ENCODE measurements at regions not wholly inside any gene's neighbourhood (a gene's known extent, or its start where the extent isn't known, plus 50 kb on each side); places are given as distances from the start of the nearest gene placed in this dataset.

DNA sequence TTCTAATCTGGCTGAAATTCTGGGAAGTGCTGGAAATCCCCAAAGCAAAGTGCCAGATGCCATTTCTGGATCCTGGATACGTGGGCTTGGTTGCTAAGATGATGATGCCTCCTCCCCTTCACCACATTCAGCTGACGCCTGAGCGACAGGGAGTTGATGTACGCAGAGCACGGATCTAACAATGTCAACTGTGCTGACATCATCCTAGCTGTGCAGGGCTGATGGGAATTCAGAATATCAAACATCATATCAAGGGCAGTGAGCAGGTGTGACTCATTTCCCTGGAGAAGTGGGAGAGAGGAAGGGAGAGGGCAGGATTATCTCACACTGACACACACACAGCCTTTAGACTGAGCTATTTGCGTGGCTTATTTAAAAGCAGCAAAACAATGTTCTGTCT is 92.6 kb upstream of the ZBTB20 start:
- no peaks in the 10 kb centered on the region for H3K36me3 Mint-ChIP-seq (ENCODE audit: low read depth)

DNA sequence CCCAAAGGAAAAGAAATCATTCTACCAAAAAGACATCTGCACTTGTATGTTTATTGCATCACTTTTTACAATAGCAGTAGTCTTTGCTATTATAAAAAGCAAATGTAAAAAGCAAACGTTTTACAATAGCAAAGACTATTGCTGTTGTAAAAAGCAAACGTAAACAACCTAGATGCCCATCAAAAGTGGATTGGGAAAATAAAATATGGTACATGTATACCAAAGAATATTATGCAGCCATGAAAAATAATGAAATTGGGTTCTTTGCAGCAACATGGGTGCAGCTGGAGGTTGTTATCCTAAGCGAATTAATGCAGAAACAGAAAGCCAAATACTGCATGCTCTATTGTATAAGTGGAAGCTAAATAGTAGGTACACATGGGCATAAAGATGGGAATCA is 97.3 kb upstream of the ZBTB20 start:
- ATAC-seq: no peak
- intact Hi-C loops (cut with micrococcal nuclease): no loop called here
- no peak for DNase-seq

More for the DNA sequence above, 92.6 kb upstream of the ZBTB20 start:
- TF ChIP-seq, protein P1, sequence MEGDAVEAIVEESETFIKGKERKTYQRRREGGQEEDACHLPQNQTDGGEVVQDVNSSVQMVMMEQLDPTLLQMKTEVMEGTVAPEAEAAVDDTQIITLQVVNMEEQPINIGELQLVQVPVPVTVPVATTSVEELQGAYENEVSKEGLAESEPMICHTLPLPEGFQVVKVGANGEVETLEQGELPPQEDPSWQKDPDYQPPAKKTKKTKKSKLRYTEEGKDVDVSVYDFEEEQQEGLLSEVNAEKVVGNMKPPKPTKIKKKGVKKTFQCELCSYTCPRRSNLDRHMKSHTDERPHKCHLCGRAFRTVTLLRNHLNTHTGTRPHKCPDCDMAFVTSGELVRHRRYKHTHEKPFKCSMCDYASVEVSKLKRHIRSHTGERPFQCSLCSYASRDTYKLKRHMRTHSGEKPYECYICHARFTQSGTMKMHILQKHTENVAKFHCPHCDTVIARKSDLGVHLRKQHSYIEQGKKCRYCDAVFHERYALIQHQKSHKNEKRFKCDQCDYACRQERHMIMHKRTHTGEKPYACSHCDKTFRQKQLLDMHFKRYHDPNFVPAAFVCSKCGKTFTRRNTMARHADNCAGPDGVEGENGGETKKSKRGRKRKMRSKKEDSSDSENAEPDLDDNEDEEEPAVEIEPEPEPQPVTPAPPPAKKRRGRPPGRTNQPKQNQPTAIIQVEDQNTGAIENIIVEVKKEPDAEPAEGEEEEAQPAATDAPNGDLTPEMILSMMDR (IDR thresholded peaks at IDR 0.05): no peak
- no peak for ATAC-seq
- intact Hi-C loops (cut with micrococcal nuclease): no loop called here
- Mint-ChIP-seq H3K9me3 (no peaks in the 10 kb centered on the region), H3K4me3 (no peak overlapping the region), H3K4me1 (ENCODE audit: low read depth) (no peaks in the 10 kb centered on the region), H3K27ac (no peak overlapping the region), H3K27me3 (no peaks in the 10 kb centered on the region)
- DNase-seq: no peak
- ChIA-PET CTCF (no interaction called here), POLR2A (no interaction called here)

DNA sequence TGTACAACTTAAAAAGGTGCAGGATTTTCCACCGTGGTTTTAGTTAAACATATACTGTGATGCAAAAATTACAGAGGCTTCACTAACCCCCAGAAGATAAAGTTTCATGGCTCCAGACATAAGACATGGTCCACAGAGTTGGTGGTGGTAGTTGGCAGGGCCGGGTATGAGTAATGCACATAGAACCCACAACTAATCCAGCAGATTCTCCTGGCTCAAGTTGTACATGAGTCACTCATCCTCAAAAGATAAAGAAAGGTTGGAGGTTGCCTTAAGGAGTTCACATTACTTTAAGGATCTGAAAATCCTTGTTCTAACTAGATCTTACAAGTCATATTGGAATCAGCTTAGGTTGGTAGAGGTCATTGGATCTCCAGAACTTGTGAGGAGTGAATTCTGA is 98.3 kb upstream of the ZBTB20 start:
- H3K27ac Mint-ChIP-seq: no peak overlapping the region
- ATAC-seq (no peak), DNase-seq (no peak)
- intact Hi-C loops (cut with micrococcal nuclease): no loop called here
- ChIA-PET POLR2A (no interaction called here), CTCF (no interaction called here)
- no peaks in the 10 kb centered on the region for H3K9me3 Mint-ChIP-seq
- TF ChIP-seq, protein P1 (IDR thresholded peaks at IDR 0.05): no peak
- H3K36me3 Mint-ChIP-seq (ENCODE audit: low read depth): no peaks in the 10 kb centered on the region
- H3K27me3 Mint-ChIP-seq: no peaks in the 10 kb centered on the region
- no peak overlapping the region for H3K4me3 Mint-ChIP-seq
- H3K4me1 Mint-ChIP-seq (ENCODE audit: low read depth): no peaks in the 10 kb centered on the region

More for the DNA sequence above, 97.3 kb upstream of the ZBTB20 start:
- no peak overlapping the region for H3K27ac Mint-ChIP-seq
- no peak overlapping the region for H3K4me3 Mint-ChIP-seq
- CTCF ChIA-PET: no interaction called here
- no peaks in the 10 kb centered on the region for H3K36me3 Mint-ChIP-seq (ENCODE audit: low read depth)
- H3K4me1 Mint-ChIP-seq (ENCODE audit: low read depth): no peaks in the 10 kb centered on the region
- no peaks in the 10 kb centered on the region for H3K27me3 Mint-ChIP-seq
- POLR2A ChIA-PET: no interaction called here
- H3K9me3 Mint-ChIP-seq: no peaks in the 10 kb centered on the region
- TF ChIP-seq, protein P1 (IDR thresholded peaks at IDR 0.05): no peak

DNA sequence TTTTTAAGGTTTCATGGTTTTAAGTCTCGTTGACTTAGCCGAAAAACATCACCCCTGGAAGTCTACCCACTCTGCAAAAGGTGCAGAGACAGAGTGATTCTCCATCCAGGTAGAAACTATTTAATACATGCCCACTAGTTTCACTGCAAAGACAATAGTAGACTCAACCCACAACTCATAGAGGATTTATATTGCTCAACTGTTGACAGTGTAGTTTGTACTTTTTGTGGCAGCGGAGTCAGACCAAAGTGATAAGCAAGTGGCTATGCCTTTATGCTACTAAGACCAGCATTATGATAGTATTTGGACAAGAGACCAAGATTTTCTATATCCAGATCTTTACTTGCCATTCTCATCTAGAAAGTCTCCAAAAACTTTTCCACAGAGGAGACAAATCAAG is 98.8 kb upstream of the ZBTB20 start:
- Mint-ChIP-seq H3K4me1 (ENCODE audit: low read depth) (no peaks in the 10 kb centered on the region), H3K27me3 (no peaks in the 10 kb centered on the region), H3K4me3 (no peak overlapping the region), H3K27ac (no peak overlapping the region), H3K9me3 (no peaks in the 10 kb centered on the region), H3K36me3 (ENCODE audit: low read depth) (no peaks in the 10 kb centered on the region)
- no peak for DNase-seq
- ChIA-PET POLR2A (no interaction called here), CTCF (no interaction called here)
- ATAC-seq: no peak
- intact Hi-C loops (cut with micrococcal nuclease): no loop called here
- TF ChIP-seq, protein P1 (IDR thresholded peaks at IDR 0.05): no peak

DNA sequence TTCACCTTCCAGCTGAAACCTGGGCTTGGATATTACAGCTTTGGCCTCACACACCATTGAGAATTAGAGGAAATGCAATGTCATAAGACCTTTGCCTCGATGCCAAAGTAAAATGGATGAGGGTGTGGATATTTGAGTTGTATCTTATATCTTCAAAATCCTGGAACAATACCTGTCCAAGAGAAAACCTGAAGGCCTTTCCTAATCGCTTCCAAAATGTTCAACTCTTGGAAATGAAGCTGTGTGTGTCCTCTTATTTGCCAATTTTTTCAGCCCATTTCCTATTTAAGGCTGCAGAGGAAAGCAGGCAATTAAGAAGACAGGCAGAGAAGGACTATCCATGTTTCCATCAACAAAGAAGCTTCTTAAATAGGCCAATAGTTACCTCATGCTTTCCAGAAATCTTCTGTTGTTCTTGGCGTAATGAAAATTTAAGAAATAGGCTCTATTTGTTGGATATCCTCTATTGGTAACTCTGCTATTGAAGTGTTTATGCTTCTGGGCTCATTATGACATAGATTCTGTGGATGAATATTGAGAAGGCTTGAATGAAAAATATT is 99.5 kb upstream of the ZBTB20 start:
- TF ChIP-seq, protein P1 (IDR thresholded peaks at IDR 0.05): no peak
- intact Hi-C loops (cut with micrococcal nuclease): no loop called here
- H3K4me1 Mint-ChIP-seq (ENCODE audit: low read depth): no peaks in the 10 kb centered on the region
- H3K4me3 Mint-ChIP-seq: no peak overlapping the region
- no peak overlapping the region for H3K27ac Mint-ChIP-seq
- H3K36me3 Mint-ChIP-seq (ENCODE audit: low read depth): no peaks in the 10 kb centered on the region
- H3K9me3 Mint-ChIP-seq: no peaks in the 10 kb centered on the region
- ATAC-seq: no peak
- H3K27me3 Mint-ChIP-seq: no peaks in the 10 kb centered on the region
- DNase-seq: no peak
- ChIA-PET POLR2A (no interaction called here), CTCF (no interaction called here)
